ENCODE measurements at regions not wholly inside any gene's neighbourhood (a gene's known extent, or its start where the extent isn't known, plus 50 kb on each side); places are given as distances from the start of the nearest gene placed in this dataset.
"Not testable (repeated sequence)": the region's sequence is repeated elsewhere in the genome, so short reads cannot be mapped to it uniquely, and the experiment has no call there.

DNA sequence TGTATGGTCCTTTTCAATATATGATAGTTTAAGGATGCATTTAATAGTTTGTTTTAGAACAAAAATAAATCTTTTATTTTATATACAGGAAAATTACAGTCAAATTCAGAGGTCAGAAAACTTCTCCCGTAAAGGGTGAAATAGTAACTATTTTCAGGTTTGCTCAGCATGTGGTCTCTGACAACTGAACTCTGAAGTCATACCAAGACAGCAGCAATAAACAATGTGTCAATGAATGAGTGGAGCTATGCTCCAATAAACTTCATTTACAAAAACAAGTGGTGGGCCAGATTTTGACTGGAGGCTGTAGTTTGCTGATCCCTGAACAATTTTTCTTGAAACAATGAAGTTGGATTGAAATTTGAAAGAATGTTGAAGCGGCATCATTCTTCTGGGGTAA lies 123.6 kb downstream of the ZNF248 start:
- DNase-seq (ENCODE audit: low spot score) (peak; percentile 21), FAIRE-seq (peak; percentile 51)

DNA sequence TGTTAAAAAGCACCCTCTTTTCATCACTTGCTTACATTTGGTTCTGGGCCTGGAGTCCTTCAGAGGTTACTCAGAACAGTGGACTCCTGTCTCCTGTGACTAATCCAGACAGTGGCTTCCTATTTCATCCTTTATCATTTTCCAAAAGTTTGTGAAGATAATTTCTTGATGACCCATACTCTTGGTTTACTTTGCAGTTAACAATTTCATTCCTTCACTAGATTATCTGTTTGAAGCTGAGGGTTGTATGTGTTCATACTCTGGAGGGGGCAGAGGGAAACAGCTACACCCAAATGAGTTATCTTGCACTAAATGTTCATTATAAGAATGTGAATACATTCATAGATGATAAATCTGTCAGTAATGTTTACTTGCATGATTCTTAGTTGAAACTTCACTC lies 124.7 kb downstream of the ZNF248 start:
- peak; percentile 31 for DNase-seq (ENCODE audit: low spot score)
- FAIRE-seq, result no peak

- no peak for DNase-seq (ENCODE audit: low spot score)
- no peak for FAIRE-seq
These were observed 128.6 kb downstream of the ZNF248 start for GRCh38 chr10:37728830-37729229.

DNA sequence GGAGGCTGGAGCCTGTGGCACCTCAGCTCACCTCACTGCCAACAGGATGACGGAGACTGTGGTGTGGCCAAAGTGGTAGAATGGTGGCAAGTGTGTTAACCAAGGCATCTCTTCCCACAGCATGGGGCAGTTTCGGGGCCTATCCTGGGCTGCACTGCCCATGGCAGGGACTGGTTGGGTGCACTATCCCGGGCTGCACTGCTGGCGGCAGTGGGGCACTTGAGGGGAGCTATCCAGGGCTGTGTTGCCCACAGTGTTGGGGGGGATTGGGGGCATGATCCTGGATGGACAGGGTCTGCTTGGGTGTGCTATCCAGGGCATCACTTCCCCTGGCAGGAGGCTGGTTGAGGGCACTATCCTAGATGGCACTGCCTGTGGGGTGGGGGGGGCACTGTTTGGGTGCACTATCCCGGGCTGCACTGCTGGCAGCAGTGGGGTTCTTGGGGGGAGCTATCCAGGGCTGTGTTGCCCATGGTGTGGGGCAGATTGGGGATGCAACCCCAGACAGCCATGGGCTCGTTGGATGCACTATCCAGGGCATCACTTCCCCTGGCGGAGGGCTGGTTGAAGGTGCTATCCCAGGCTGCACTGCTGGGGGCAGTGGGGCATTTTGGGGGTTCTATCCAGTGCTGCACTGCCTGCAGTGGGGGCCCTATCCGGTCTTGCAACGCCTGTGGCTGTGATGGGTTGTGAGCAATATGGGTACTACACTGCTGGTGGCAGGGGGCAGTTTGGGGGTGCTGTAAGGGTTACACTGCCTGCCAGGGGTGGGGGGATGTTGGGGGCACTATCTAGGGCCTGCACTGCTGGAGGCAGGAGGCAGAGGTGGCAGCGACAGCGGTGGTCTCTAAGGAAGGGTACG lies 129.7 kb downstream of the ZNF248 start:
- FAIRE-seq, result no peak
- no peak for DNase-seq (ENCODE audit: low spot score)

- DNase-seq (ENCODE audit: low spot score) (no peak), FAIRE-seq (no peak)
These were observed 136.3 kb downstream of the ZNF248 start for GRCh38 chr10:37721100-37721499.

GRCh38 chr10:37718060-37718459 lies 139.3 kb downstream of the ZNF248 start:
- FAIRE-seq, result not testable (repeated sequence)

GRCh38 chr10:37713642-37714041 lies 143.8 kb downstream of the ZNF248 start:
- DNase-seq (ENCODE audit: low spot score), result no peak
- FAIRE-seq, result no peak

More at GRCh38 chr10:37718060-37718459, 139.3 kb downstream of the ZNF248 start:
- not testable (repeated sequence) for DNase-seq (ENCODE audit: low spot score)

DNA sequence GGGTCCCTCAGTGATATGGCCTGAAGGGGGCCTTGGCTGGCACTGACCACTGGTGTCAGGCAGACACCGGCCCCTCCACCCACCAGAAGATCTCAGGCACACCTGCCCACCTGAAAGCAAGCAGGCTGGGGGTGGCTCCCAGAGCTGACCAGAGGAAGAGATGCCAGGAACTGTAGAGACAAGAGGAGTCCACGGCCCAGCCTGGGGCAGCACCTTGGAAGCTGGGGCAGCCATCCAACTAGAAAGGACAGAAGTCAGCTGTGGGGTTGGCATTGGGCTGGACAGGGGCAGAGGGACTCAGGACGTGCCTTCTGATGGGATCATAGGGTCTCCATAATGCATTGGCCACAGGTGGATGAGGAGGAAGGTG lies 144.3 kb downstream of the ZNF248 start:
- DNase-seq (ENCODE audit: low spot score) (no peak), FAIRE-seq (no peak)

DNA sequence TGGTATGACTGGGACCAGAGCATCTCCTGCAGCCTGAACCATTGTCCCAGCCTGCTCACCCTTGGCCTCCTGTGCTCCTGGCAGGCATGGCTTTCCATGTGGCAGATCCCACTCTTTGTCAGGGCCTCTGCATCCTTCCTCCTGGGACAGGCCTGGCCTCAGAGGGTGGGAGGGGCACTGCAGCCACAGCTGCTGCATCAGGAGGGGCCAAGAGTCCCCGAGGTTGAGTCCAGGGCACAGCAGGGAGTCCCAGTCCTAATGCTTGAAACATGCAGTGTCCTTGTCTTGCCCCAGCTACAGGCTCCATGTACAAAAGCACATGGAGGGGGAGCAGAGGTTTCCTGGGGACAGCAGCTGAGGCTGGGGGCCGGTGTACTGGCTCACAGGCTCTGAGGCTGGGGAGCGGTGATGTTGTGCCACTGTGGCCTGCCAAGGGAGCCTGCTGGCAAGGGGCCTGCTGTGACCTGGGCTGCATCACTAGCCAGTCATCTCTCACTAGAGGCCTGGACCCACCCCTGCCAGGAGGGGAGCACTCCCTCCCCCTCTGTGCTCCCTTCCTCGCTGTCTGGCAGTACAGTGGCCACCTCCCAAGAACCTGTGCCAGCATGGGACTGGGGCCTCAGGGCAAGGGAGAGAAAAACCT lies 144.8 kb downstream of the ZNF248 start:
- FAIRE-seq, result no peak

DNA sequence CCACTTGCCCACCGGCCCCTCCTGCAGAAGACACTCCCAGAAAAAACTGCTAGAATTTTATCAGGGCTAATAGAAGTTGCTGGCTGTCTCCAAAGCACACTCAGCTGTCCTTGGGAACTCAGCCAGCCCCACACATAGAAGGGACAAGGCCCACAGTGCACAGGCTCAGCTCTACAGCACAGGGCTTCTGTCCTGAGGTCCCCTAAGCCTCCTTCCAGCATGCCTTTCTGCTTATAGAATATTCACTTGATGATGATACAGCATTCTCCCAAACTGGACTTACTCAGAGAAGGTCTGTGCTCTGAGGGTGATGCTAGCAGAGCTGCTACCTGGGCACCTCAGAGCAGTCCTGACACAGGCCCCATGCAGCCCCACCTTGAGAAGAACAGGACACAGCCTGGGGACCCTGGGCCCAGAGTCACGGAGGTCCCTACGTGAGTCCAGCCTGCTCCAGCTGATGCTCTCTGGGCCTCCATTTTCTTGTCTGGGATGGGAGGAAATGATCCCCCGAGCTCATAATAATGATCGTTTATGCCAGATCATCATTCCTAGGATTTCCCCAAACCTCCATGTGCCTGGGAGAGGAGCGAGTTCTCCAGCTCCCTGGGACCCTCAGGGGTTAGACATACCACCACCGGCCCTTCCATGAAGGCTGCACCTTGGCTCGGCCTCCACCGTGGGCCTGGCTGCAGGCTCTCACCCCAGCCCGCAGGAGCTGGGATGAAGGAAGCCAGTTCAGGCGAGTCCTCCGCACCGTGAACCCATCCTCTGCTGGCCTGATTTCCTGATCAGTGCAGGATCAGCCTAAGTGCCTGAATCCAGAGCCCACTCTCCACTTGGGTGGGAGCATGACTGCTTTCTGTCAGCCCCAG lies 145.6 kb downstream of the ZNF248 start:
- no peak for DNase-seq (ENCODE audit: low spot score)
- no peak for FAIRE-seq

More for the DNA sequence above, 144.8 kb downstream of the ZNF248 start:
- DNase-seq (ENCODE audit: low spot score), result no peak

GRCh38 chr10:37710831-37711616 lies 146.4 kb downstream of the ZNF248 start:
- FAIRE-seq, result peak; percentile 14
- peak; percentile 44 for DNase-seq (ENCODE audit: low spot score)

GRCh38 chr10:37707829-37708578 lies 149.4 kb downstream of the ZNF248 start:
- DNase-seq (ENCODE audit: low spot score) (no peak), FAIRE-seq (no peak)

GRCh38 chr10:37704566-37704965 lies 152.8 kb downstream of the ZNF248 start:
- no peak for FAIRE-seq
- DNase-seq (ENCODE audit: low spot score), result no peak

DNA sequence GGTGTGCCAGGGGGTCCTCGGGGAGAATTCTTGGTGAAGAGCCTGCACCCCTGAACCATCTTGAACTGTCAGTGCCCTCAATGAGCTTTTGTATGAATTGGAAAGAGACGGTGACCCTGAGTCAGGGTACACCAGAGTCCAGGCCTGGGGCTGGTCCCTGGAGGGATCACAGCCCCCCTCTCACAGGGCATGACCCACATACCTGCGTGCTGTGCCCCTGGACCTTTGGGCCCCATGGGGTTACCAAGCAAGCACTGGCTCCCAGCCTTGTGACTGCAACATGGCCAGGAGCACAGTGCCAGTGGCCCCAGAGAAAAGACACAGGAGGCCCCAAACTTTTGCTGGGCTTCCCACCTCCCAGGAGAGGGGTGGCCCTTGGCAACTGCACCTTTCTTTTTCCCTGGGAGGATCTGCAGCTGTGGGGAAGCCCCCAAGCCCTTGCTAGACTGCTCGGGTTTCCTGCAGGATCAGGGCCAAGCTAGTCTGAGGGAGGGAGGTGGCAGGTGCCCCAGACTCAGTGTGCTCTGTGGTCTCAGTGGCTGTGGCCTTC lies 153.5 kb downstream of the ZNF248 start:
- FAIRE-seq (no peak), DNase-seq (ENCODE audit: low spot score) (no peak)

DNA sequence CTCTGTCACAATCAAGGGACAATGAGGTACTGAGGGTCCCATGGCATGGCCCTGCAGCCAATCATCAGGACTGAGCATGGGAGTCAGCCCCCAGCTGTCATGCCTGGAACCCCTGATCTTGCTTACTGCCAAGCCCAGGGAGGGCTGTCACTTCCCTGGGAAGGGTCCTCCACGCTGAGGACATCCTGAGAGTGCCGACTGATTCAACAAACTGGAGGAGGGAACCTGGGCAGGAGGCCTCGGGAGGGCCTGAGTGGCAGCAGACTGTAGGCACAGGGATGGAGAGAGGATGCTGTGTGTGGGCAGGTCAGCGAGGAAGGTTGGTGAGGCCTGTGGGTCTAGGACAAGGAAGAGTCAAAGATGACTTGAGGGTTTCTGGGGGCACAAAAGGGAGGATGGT lies 154.3 kb downstream of the ZNF248 start:
- FAIRE-seq (no peak), DNase-seq (ENCODE audit: low spot score) (no peak)

GRCh38 chr10:37701781-37702493 lies 155.5 kb downstream of the ZNF248 start:
- no peak for FAIRE-seq
- DNase-seq (ENCODE audit: low spot score), result no peak

DNA sequence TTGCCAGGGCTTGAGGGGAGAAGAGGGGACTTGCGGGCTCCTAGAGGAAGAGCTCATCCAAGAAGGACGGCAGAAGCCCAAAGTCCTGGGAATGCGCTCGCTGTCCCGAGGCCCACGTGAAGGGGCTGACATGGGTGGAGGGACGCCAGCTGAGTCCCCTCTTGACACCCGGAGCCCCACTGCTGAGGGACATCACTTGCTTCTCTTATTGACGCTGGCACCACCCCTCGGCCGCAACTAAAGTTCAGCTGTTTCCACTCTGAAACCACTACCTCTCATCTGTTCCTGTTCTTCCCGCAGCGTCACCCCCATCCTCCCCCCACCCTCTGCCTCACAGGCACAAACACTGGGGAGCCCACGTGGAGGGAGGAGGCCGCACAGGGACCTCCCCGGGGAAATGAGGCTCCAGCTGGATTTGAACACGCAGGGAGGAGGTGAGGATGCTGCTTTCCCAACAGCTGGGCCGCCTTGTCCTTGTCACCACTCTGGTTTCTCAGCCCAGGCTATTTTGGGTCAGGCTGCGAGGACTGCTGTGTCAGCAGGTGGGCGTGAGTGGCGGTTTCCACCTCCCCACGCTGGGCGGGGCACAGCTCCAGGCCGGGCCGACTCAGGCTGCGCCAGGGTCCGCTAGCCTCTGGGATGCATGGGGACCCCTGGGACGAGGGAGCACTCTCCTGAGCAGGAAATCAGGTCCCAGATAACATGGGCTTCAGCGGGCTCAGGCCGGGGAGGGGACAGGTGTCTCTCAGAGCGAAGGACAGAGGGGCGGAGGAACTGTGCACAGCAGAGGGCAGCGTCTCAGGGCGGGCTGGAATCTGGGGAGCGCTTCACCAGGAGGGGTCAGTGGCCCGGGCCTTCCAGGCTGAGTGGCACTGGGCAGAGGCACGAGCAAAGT lies 156.3 kb downstream of the ZNF248 start:
- no peak for DNase-seq (ENCODE audit: low spot score)
- FAIRE-seq, result no peak

DNA sequence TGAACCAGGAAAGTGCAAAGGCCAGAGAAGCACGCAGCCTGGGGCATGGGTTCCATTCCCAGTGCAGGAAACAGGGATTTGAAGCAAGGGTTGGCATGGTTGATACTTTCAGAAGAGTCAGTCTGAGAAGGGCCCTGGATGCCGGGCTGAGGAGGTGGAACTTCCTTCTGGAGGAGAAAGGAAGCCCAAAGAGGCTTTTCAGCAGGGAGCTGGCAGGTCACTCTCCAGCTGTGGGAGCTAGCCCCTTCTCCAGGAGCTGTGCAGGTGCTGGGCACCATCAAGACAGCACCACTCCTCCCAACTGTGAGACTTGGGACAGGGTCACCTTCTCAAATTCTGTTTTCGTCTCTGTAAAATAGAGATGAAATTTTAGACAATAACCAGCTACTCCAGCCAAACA lies 169.8 kb downstream of the ZNF248 start:
- no peak for DNase-seq (ENCODE audit: low spot score)
- no peak for FAIRE-seq

All from RCC 7860 (cell line).